K562 (cell line): ENCODE measurements at regions not wholly inside any gene's neighbourhood (a gene's known extent, or its start where the extent isn't known, plus 50 kb on each side); places are given as distances from the start of the nearest gene placed in this dataset.

Source experiments
- ATAC-seq: fragments of 200-7000 bp; cut with Tn5 transposase; 3 replicates; pipeline ENCODE4 v1.9.1; 2020; ENCODE audit warnings: moderate library complexity
- BruUV-seq: library from RNA; stranded (reverse); fragments of 400-500 nt; replicated peaks from 2 replicates; lab custom pipeline; 2021; lab: Mats Ljungman, UMichigan
- CTCF ChIA-PET: fragments of 300-600 bp; formaldehyde crosslinking; extraction: SDS; loops from one replicate; lab custom pipeline; 2021; ENCODE audit warnings: low intra/inter-chr PET ratio; lab: Yijun Ruan, JAX
- POLR2A ChIA-PET: fragments of 300-600, 350-650 bp; sonication (Branson Sonifier 250); formaldehyde crosslinking; extraction: SDS; loops from one replicate; lab custom pipeline; 2021; ENCODE audit warnings: antibody characterized with exemption, inconsistent platforms; lab: Yijun Ruan, JAX
- DNase-seq, 4 experiments: peaks; one replicate each; pipeline versions ENCODE4 v3.0.0 to v3.0.0-alpha.2; 2011 to 2018; ENCODE audit warnings: low spot score in 3 of 4, mixed read lengths in 3 of 4; ENCODE audit errors: extremely low read depth in 1 of 4
- FAIRE-seq: peaks from 2 replicates; lab custom pipeline; 2011; peaks lifted over from hg19 to GRCh38; lab: Jason Lieb, UNC
- H2AFZ ChIP-seq: 2 replicates; pipeline ENCODE4 v1.6.0; 2011; ENCODE audit warnings: low read depth, low read length, control low read depth, inconsistent platforms
- H3K27ac ChIP-seq: fragments of 200-600 bp; 3 replicates; pipeline ENCODE4 v1.8.0; 2011; ENCODE audit warnings: low read depth, mild to moderate bottlenecking, control low read depth, inconsistent platforms, low read length, moderate library complexity, mixed read lengths; ENCODE audit errors: extremely low read depth
- H3K27me3 ChIP-seq, 2 experiments: fragments of 300-600 bp in 1 of 2; 2 replicates in 1 of 2; 3 replicates in 1 of 2; pipeline versions ENCODE4 v1.6.0 to v1.8.0; 2011; ENCODE audit warnings: inconsistent platforms in 2 of 2, low read length in 2 of 2, mild to moderate bottlenecking in 1 of 2, mixed read lengths in 1 of 2, moderate library complexity in 1 of 2; ENCODE audit not compliant: control insufficient read depth in 2 of 2, insufficient read depth in 2 of 2
- H3K36me3 ChIP-seq: fragments of 300-600 bp; 3 replicates; pipeline ENCODE4 v1.8.0; 2011; ENCODE audit warnings: mild to moderate bottlenecking, low read length, inconsistent platforms; ENCODE audit not compliant: control insufficient read depth, insufficient read depth
- H3K4me1 ChIP-seq, 2 experiments: fragments of 200-600 bp in 1 of 2; replicated peaks in 1 of 2; 2 replicates in 1 of 2; 3 replicates in 1 of 2; pipeline versions ENCODE4 v1.5.1 to v1.8.0; 2011; ENCODE audit warnings: inconsistent platforms in 2 of 2, low read length in 2 of 2, mild to moderate bottlenecking in 1 of 2, mixed read lengths in 1 of 2, moderate library complexity in 1 of 2; ENCODE audit not compliant: control insufficient read depth in 2 of 2, insufficient read depth in 2 of 2
- H3K4me2 ChIP-seq: 2 replicates; pipeline ENCODE4 v1.6.1; 2011; ENCODE audit warnings: low read length, control low read depth, inconsistent platforms, mixed read lengths; ENCODE audit not compliant: insufficient read depth
- H3K4me3 ChIP-seq: fragments of 200-600 bp; sonication (generic), shearing (Covaris generic); 2 replicates; pipeline ENCODE4 v1.5.1; 2016; ENCODE audit warnings: control low read depth, inconsistent platforms
- H3K79me2 ChIP-seq: fragments of 200-600 bp; 3 replicates; pipeline ENCODE4 v1.8.0; 2011; ENCODE audit warnings: low read length, inconsistent platforms; ENCODE audit not compliant: control insufficient read depth, insufficient read depth
- H3K9ac ChIP-seq, 2 experiments: 2 replicates each; pipeline versions ENCODE4 v1.6.0 to v1.6.1; 2011; ENCODE audit warnings: low read depth in 2 of 2, low read length in 2 of 2, control low read depth in 1 of 2, inconsistent platforms in 1 of 2, mild to moderate bottlenecking in 1 of 2, mixed read lengths in 1 of 2; ENCODE audit not compliant: insufficient read depth in 1 of 2
- H3K9me1 ChIP-seq: one replicate; pipeline ENCODE4 v1.6.0; 2011; ENCODE audit warnings: inconsistent platforms, mild to moderate bottlenecking, low read length, moderate library complexity; ENCODE audit not compliant: control insufficient read depth, insufficient read depth
- H3K9me3 ChIP-seq: replicated peaks from 2 replicates; pipeline ENCODE4 v1.5.1; 2011; ENCODE audit warnings: low read depth, low read length, inconsistent platforms; ENCODE audit not compliant: control insufficient read depth, insufficient read depth
- H4K20me1 ChIP-seq: replicated peaks from 2 replicates; pipeline ENCODE4 v1.6.1; 2011; ENCODE audit warnings: low read length, inconsistent platforms, mixed read lengths; ENCODE audit not compliant: control insufficient read depth, insufficient read depth
- BCL6 ChIP-seq: fragments of 250-450 bp; sonication (Bioruptor Pico); IDR thresholded peaks from 2 replicates; pipeline ENCODE4 v1.4.0; 2020
- E2F8 ChIP-seq: fragments of 450-650 bp; IDR thresholded peaks from 2 replicates; pipeline ENCODE4 v1.7.1; 2018; ENCODE audit warnings: mild to moderate bottlenecking, low read depth; ENCODE audit not compliant: partially characterized antibody
- GTF2F1 ChIP-seq: IDR thresholded peaks from 2 replicates; pipeline ENCODE4 v1.6.1; 2011; ENCODE audit warnings: low read depth, low read length, improper control_type of control experiment
- HDAC3 ChIP-seq: fragments of 450-650 bp; IDR thresholded peaks from 2 replicates; pipeline ENCODE4 v1.6.1; 2018; ENCODE audit warnings: borderline replicate concordance, mild to moderate bottlenecking, moderate library complexity; ENCODE audit not compliant: partially characterized antibody
- MYNN ChIP-seq, 2 experiments: sonication (generic); formaldehyde crosslinking in 1 of 2; IDR thresholded peaks; 2 replicates each; pipeline versions ENCODE4 v1.5.0 to v1.6.1; 2016 to 2020; ENCODE audit warnings: antibody characterized with exemption in 1 of 2, missing genetic modification reagents in 1 of 2
- NR1H2 ChIP-seq: sonication (generic); formaldehyde crosslinking; IDR thresholded peaks from 2 replicates; pipeline ENCODE4 v1.4.0; 2020; ENCODE audit warnings: mild to moderate bottlenecking, missing genetic modification reagents
- PATZ1 ChIP-seq: fragments of 250-450 bp; sonication (Bioruptor Pico); IDR thresholded peaks from 2 replicates; pipeline ENCODE4 v1.5.0; 2020; ENCODE audit warnings: mild to moderate bottlenecking, borderline replicate concordance
- RBM14 ChIP-seq: fragments of 200-400 bp; formaldehyde crosslinking; IDR thresholded peaks from 2 replicates; pipeline ENCODE4 v1.6.1; 2018; ENCODE audit warnings: low read depth, mild to moderate bottlenecking, low read length, moderate library complexity, borderline replicate concordance; ENCODE audit not compliant: insufficient read depth
- ZNF282 ChIP-seq: sonication (generic); formaldehyde crosslinking; IDR thresholded peaks from 2 replicates; pipeline ENCODE4 v1.8.1; 2023; ENCODE audit warnings: missing genetic modification reagents
- ZNF561 ChIP-seq: fragments of 450-650 bp; formaldehyde crosslinking; conservative IDR thresholded peaks from 2 replicates; pipeline ENCODE4 v1.4.0; 2020; ENCODE audit warnings: mild to moderate bottlenecking, moderate library complexity
- ZNF589 ChIP-seq: fragments of 200-800 bp; sonication (Bioruptor generic); IDR thresholded peaks from 2 replicates; pipeline ENCODE4 v1.6.1; 2016; ENCODE audit warnings: low read depth, missing genetic modification characterization, missing compliant biosample characterization
- ZNF668 ChIP-seq: fragments of 250-450 bp; sonication (Bioruptor Pico); IDR thresholded peaks from 2 replicates; pipeline ENCODE4 v1.8.0; 2022; ENCODE audit warnings: mild to moderate bottlenecking, inconsistent platforms
- WGBS: fragments of 100-300 bp; shearing (Covaris generic); methylation state at CpG from one replicate; pipeline ENCODE4 v1.1.6; 2016; ENCODE audit warnings: low coverage, mixed read lengths; ENCODE audit not compliant: insufficient coverage; ENCODE audit errors: missing lambda C conversion rate; 5-methylcytosine and 5-hydroxymethylcytosine counted together
- in situ Hi-C: fragments of 300-500 bp; cut with MboI; formaldehyde crosslinking; loops from 4 replicates; pipeline ENCODE4 v1.15.0; 2018; ENCODE audit warnings: inconsistent platforms, mixed read lengths
- intact Hi-C: fragments of 100-400 bp; cut with micrococcal nuclease; formaldehyde crosslinking; loops from 2 replicates; pipeline ENCODE4 v1.14.2; 2022

GRCh38 chr6:113416170-113416569 is 441.0 kb upstream of the MARCKS start:
- Histone ChIP-seq H3K27ac (no peak overlapping the region), H3K27me3 (no peaks in the 10 kb centered on the region), H2AFZ (no peak overlapping the region), H3K9me1 (no peaks in the 10 kb centered on the region), H3K9me3 (no peaks in the 10 kb centered on the region), H4K20me1 (no peaks in the 10 kb centered on the region), H3K36me3 (no peaks in the 10 kb centered on the region), H3K4me3 (no peak overlapping the region), H3K4me1 (no peaks in the 10 kb centered on the region), H3K4me2 (no peak overlapping the region), H3K79me2 (no peaks in the 10 kb centered on the region), H3K9ac (no peak overlapping the region)
- POLR2A ChIA-PET, result no interaction called here
- intact Hi-C loops, result no loop called here
- DNase-seq, result no peak
- no peak for ATAC-seq
- in situ Hi-C loops, result no loop called here
- no peak for FAIRE-seq
- no TSS peak for BruUV-seq
- 0% methylated on average over 1 of the region's 1 CpG for WGBS
- CTCF ChIA-PET, result no interaction called here
- TF ChIP-seq MYNN (IDR thresholded peaks at IDR 0.05), result no peak
- TF ChIP-seq MYNN (CRISPR knock-in tag; IDR thresholded peaks at IDR 0.05), result no peak
- no peak for TF ChIP-seq E2F8

DNA sequence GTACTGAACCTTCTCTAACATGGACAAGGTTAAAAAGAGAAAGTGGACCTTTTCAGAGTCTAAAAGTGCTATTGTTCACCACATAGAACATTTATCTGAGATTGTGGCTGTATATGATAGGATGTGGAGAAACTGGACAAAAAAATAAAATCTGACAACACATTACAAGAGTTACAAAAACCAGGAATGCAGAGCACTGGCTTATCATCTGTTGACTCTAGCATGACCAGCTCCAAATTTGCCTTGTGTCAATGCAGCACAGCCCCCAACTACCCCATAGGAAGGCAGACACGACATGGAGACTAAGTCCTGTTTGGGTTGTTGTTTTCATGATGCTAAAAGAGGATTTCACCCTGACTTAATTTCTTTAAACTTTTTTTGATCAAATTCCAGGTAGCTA is 436.9 kb upstream of the MARCKS start:
- H3K79me2 ChIP-seq, result no peaks in the 10 kb centered on the region
- no peaks in the 10 kb centered on the region for H4K20me1 ChIP-seq
- ChIA-PET CTCF (no interaction called here), POLR2A (no interaction called here)
- no peak for ATAC-seq
- no peak for DNase-seq
- BruUV-seq, result no TSS peak
- H3K4me2 ChIP-seq, result no peak overlapping the region
- no peaks in the 10 kb centered on the region for H3K27me3 ChIP-seq
- WGBS, result 14% methylated on average over 1 of the region's 1 CpG
- no peaks in the 10 kb centered on the region for H3K9me3 ChIP-seq
- H3K4me3 ChIP-seq, result no peak overlapping the region
- FAIRE-seq, result no peak
- intact Hi-C loops, result no loop called here
- no peak overlapping the region for H3K9ac ChIP-seq
- no peaks in the 10 kb centered on the region for H3K4me1 ChIP-seq
- H3K9me1 ChIP-seq, result no peaks in the 10 kb centered on the region
- no peak overlapping the region for H2AFZ ChIP-seq
- H3K27ac ChIP-seq, result no peak overlapping the region
- in situ Hi-C loops, result no loop called here
- H3K36me3 ChIP-seq, result no peaks in the 10 kb centered on the region
- TF ChIP-seq ZNF282 (CRISPR knock-in tag), result no peak
- TF ChIP-seq GTF2F1, result no peak
- no peak for TF ChIP-seq ZNF561 (CRISPR knock-in tag)
- TF ChIP-seq RBM14, result no peak
- no peak for TF ChIP-seq ZNF668 (CRISPR knock-in tag)
- no peak for TF ChIP-seq PATZ1
- TF ChIP-seq BCL6 (CRISPR knock-in tag), result no peak
- no peak for TF ChIP-seq ZNF589
- TF ChIP-seq HDAC3, result no peak
- no peak for TF ChIP-seq NR1H2 (CRISPR knock-in tag)
